GM18507 (cell line): ENCODE measurements at regions not wholly inside any gene's neighbourhood (a gene's known extent, or its start where the extent isn't known, plus 50 kb on each side); places are given as distances from the start of the nearest gene placed in this dataset.
A peak's percentile ranks its signal among the peaks of the same experiment; 100 is the strongest.

Experiments used
- DNase-seq: peaks from one replicate; pipeline ENCODE4 v3.0.0; 2011; ENCODE audit warnings: low read depth; ENCODE audit not compliant: insufficient read length; ENCODE audit errors: extremely low spot score
- FAIRE-seq: peaks from 2 replicates; lab custom pipeline; 2011; peaks lifted over from hg19 to GRCh38; lab: Jason Lieb, UNC

DNA sequence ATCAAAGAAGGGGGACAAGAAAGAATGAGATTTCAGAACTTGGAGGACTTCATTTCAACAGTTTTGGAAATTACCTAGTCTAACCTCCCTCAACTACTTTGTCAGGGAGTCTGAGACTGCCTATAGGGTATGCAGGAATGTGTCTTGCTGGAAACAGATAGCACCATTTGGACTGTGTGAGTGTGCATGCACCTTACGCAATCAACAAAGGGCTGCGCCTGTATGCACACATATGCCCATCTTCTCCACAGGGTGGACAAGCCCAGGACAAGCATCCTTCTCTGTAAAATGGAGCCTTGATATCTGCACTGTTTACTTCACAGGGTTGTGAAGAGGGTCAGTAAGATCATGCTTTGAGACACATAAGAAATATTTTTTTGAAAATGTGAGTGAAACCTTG is 305.7 kb upstream of the ASIC2 start:
- DNase-seq (no peak), FAIRE-seq (no peak)

DNA sequence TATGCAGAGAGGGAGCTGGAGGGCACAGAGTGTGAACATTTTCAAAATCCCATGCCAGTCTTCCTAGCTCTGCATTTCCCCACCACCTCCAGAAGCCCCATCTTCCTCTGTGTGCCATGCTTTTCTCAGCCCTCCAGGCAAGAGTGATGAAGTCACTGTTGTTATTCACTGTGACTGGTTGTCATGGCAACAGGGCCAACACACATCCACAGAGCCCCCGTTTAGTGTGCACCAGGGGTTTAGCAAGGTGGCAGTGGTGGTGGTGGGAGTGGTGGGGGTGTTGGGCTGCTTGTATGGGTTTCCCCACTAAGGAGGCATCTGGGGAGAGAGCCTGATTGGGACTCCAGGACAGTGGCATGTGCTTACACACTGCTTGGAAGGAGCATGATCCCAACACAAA is 309.9 kb upstream of the ASIC2 start:
- no peak for DNase-seq

DNA sequence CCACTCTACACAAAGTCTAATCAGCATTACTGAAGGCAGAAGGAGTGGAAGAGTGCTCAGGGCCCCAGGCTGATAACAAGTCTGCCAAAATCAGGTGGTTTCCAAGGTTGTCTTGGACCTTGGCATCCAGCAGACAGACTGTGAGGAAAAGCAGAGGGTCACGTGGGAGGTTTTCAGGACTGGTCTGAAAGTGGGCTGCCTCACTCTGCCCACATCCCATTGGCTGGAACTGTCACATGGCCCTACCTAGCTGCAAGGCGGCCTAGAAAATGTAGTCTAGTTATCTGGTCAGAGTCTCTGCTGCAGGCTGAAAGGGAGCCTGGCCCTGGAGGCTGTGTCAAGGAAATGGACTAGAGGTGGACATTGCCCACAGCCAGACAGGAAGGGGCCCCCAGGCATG is 310.7 kb upstream of the ASIC2 start:
- no peak for FAIRE-seq

More for the DNA sequence above, 309.9 kb upstream of the ASIC2 start:
- no peak for FAIRE-seq

DNA sequence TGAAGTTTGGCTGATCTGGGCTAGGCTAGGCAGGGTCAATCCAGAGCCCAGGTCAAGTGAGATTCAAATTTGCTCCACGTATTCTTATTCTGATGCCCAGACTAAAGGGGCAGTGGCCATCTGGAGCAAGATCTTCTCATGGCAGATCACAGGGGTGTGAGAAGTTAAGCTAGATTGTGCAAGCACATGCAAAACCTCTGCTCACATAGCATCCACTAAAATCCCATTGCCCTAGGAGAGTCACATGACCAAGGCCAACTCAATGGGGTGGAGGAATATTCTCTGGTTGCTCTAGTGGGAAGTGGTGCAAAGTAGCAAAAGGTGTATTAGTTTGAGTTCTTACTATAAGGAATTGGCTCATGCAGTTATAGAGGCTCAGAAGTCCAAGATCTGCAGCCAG is 318.4 kb upstream of the ASIC2 start:
- FAIRE-seq (no peak), DNase-seq (no peak)

More for the DNA sequence above, 310.7 kb upstream of the ASIC2 start:
- no peak for DNase-seq

DNA sequence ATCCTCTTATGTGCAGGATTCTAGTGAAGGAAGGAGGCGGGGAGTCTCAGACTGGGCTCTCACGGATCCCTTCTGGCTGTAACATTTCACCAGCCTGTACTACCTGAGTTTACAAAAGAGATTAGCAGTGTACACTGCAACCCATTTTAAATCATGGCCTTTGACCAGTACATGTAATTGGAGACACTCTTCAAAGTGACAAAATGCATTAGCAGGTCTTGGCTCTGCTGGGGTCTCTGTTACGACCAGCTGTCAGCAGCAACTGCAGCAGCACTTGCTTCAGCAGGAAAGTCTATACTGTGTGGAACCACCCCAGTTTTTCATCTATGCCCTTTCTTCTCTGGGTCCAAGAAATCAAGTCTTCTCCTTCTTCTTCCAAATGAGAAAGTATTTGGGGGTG is 322.8 kb upstream of the ASIC2 start:
- no peak for FAIRE-seq

DNA sequence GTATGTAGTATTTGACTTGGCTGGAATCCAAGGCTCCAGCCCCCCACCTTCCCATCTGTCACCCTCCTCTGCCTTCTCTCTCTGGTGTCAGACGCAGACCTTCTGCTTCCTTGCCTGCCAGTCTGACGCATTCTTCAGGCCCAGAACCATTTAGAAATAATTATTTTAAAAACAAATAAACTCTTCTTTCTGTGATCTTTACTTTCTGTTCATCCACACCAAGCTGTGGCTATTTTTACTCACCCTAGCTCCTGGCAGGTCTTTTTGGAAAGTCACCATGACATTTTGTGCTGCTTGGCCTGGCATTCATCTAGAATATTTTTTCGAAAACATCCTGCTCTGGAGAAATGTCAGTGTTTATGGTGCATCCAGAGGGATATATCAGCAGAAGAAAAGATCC is 330.7 kb upstream of the ASIC2 start:
- DNase-seq (no peak), FAIRE-seq (no peak)

More for the DNA sequence above, 322.8 kb upstream of the ASIC2 start:
- DNase-seq: no peak

DNA sequence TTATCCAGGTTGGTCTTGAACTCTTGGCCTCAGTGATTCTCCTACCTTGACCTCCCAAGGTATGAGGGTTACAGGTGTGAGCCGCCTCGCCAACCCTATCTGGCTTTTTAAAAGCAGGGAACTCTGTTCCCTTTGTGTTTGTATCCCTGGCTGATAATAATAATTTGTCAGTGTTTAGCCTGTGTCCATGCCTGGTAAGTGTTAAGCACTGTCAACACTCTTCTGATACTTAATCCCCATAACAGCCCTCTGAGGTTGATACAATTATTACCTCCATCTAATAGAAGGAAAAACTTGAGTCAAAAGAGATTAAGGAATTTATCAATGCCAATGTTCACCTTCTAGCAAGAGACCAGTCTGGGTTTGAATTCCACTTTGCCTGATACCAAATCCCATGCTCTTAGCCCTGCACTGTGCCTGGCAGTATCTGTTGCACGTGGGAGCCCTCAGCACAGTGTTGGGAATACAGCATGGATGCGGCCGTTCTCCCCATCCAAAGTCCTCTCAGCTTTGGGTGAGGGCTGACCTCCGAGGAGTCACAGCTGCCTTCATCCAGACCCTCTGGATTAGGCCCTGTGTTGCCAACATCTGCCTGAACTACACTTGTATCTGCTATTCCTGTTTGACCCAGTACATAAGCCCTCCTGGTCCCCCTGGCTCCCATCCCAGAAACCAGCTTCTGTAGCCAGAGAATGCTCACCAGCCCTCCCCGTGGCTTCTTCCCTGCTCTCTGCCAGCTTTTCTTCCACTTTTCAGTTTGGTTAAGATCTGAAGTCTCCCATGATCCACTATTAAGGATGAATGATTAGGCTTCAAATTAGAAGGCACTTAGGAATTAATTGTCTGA is 335.6 kb upstream of the ASIC2 start:
- DNase-seq (no peak), FAIRE-seq (no peak)

DNA sequence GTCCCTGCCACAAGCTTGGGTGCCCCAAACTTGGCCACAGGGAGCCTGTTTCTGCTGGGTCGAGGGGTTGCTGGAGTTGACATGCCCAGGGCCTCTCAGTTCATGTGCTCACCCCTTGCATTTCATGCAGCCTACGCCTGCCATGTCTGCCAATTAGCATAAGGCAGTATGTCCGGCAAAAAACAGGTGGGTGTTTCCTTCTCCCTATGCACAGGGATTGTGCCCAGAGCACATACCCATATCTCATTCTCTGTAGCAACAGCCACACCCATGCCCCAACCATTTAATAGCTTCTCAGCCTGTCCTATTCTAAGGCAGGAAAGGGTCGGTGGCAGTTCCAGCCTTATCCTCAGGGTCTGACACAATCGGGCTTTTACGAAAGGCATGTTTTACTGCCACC is 340.4 kb upstream of the ASIC2 start:
- no peak for FAIRE-seq
- DNase-seq: no peak

DNA sequence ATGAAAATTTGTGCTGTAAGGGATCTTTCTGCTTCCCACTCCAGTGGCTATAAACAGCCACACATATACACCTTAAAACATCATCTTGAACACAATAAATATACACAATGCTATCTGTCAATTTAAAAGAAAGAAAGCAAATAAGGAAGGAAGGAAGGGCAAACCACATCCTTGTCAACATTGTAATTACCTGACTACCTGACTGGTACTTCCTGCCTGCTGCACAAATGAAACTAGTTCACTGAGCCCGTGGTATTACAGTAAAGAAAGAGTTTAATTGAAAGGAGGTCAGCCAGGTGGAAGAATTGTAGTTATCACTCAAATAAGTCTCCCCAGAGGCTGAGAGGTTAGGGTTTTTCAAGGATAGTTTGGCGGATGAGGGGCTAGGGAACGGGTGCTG is 344.4 kb upstream of the ASIC2 start:
- DNase-seq (no peak), FAIRE-seq (no peak)

DNA sequence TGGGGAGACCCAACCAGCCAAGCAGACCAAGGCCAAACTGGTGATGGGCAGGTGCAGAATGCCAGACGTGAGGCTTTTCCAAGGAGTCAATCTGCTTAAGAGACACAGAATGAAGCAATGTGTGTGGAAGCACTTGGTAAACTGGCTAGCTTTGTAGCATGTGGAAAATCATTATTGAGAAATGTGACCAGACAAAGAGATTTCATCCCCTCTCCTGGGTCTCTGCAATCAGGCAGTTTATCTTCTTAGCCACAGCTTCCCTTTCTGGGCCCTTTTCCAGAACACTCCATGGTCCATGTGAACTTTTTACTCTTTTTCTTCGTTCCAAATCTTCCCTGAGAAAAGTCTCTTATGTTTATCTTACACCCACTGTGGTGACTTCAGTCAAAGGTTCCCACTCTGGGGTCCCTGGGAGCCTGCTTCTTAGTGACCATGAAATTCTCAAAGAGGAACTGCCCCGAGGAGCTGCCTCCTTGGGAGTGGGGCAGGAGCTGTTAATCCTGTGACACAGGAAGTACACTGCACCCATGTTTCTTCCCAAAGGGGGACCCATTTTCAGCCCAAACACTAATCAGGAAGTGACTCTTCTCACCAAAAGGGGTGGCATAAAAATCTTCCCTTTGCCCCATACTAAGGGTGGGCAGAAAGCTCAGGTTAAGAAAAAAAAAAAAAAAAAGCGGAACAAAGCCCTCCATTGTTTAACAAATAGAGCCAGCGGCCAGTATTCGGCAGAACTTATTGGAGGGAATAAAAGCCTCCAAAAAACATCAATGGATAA is 346.2 kb upstream of the ASIC2 start:
- DNase-seq (no peak), FAIRE-seq (no peak)

DNA sequence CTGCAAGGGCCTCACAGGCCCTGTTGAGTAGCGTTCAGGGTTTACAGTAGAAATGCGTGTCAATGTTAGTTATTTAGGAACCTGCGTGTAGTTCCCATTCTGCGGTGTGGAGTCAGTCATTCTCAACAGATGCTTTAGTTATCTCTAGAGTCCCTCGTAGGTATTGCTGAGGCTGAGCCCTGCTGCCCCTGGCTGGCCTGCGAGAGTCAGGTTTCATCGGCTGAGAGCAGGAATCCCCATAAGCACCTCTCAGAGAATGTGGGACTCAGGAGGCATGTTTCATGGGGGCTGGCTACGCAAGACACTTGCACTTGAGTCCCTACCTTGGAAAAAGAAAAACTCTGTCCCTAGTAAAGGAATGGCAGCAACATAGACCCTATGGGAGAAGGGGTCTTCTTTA is 347.5 kb upstream of the ASIC2 start:
- DNase-seq (no peak), FAIRE-seq (no peak)

DNA sequence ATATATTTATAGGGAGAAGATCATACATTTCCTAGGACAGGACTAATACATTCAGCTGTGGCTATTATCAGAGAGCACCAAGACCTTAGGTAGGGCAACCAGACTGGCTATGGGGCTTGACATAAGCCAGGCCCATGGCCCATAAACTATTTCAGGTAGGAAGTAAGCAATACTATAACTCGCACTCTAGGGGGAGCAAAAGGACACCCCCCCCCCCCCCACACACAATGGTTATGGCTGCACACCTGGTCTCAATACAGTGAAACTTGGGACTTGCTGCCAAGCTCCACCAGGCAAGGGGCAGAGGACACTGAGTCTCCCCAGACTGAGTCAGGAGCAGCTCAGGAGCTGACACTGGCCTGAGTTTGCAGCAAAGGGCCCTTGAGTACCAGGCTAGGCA is 348.9 kb upstream of the ASIC2 start:
- DNase-seq (no peak), FAIRE-seq (no peak)

DNA sequence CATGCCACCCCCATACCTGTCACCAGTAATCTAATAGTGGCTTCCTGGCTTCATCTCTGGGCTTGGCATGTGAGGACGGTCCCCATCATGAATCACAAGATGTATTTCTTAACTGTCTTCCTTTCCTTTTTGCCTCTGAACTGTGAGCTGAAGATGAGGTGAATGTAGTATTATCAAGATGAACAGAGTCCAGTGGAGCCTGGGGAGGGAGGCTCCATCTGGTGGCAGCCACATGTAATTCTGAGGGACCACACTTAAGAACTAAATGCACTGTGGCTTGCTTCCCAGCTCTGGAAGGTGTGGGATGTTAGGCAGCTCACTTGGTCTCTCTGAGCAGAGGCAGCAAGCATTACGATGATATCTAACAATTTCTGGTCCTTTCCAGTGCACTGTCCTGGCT is 354.9 kb upstream of the ASIC2 start:
- peak; percentile 45 for FAIRE-seq
- no peak for DNase-seq

DNA sequence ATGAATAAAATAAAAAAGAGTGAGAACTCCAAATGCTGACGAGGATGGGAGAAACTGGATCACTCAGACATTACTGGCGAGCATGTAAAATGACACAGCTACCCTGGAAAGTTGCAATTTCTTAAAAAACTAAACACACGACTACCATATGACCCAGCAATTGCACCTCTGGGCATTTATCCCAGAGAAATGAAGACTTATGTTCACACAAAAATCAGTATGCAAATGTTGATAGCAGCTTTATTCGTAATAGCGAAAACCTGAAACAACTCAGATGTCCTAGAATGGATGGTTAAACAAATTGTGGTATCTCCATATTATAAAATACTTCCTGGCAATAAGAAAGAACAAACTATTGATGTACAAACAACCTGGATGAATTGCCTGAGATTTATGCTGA is 357.2 kb upstream of the ASIC2 start:
- FAIRE-seq (no peak), DNase-seq (no peak)

DNA sequence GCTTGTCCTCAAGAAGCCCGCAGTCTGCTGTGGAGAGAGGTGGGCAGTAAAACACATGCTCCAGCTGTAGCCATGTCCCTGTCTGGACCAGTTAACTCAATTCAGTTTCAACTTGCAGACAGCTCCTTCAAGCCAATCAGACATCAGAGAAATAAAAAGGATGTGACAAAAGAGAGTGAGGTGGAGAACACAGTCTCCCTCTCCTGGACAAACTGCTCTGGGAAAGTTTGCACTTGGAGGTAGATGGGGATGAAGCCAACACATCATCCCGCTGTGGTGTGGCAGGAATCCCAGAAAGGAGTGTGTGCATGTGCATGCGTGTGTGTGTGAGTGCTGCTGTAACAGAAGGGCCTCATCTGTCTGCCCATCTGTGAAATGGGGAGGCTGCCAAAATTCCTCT is 358.6 kb upstream of the ASIC2 start:
- DNase-seq (no peak), FAIRE-seq (no peak)

DNA sequence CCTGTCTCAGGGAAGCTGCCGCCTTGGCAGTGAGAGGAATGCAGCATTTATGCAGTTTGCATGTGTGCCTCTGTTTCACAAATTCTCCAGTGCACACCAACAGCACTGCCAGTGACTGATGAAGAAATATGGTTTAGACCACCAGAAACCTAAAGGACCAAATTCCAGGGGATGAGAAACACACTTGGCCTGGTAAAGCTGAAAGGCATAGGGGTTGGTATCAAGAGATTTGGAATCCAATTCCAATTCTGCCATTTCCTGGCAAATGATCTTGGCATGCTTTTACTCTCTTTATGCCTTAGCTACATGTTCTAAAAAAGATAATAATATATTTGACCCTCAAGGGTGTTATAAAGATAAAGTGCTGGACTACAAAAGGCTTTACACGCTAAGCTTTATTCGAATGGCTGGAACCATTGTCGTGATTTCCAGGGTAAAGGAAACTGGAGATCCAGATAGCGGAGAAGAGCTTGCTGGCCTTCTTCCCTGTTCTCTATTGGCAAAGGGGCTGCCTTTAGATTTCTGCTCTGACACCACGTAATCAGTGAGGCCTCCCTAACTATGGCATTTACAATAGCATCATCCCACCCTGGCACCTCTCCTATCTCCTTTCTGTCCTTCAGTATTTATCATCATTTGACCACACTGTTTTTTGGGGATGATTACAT is 359.8 kb upstream of the ASIC2 start:
- DNase-seq (no peak), FAIRE-seq (no peak)

DNA sequence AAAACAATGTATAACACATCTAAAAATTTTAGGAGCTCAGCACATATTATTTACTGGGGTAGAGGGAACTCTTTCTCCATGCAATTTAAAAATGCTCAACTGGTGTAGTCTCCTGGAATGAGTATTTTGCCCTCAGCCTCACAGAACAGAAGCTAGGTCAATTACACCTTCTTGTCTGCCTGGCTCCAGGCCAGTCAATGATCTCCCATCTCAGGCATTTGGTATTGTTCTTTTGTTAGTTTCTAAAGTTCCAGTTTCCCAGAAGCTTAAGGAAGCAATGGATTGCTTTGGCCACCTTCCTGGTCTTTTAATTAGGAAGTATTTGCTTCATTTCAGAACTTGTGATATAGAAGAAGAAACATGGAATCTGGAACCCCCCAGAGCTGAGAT is 360.3 kb upstream of the ASIC2 start:
- DNase-seq (no peak), FAIRE-seq (no peak)

DNA sequence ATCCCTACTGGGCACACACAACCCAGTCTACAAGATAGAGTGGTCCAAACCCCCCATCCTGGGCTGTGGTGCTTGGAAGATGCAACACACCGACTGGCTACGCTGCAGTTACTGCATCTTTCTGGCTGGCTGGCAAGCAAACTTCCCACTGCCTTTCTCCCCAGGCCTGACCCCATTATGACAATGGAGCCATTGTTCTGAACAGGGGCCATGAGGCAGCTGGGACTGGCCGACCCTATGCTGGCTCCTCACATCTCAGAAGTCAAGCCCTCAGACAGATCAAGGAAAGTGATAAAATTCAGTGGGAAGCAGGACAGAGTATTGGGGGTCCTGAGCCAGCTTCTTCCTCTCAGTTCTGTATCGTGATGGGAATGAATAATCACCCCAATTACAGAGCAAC is 364.1 kb upstream of the ASIC2 start:
- FAIRE-seq (no peak), DNase-seq (no peak)

DNA sequence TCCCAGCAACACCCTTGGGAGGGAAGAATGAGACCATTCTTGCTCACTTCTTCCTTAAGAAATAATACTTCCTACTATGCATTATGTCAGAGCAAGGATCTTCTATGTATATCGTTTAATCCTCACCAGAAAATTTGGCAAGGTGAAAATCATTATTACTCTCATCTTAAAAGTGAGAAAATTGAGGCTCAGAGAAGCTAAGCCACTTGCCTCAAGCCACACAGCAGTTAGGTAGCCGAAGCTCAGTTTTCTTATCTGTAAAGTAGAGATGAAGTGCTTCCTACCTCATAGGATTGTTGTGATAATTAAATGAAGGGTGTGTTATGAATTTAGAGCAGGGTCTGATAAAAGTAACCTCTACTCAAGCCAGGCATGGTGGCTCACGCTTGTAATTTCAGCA is 368.9 kb upstream of the ASIC2 start:
- no peak for FAIRE-seq

DNA sequence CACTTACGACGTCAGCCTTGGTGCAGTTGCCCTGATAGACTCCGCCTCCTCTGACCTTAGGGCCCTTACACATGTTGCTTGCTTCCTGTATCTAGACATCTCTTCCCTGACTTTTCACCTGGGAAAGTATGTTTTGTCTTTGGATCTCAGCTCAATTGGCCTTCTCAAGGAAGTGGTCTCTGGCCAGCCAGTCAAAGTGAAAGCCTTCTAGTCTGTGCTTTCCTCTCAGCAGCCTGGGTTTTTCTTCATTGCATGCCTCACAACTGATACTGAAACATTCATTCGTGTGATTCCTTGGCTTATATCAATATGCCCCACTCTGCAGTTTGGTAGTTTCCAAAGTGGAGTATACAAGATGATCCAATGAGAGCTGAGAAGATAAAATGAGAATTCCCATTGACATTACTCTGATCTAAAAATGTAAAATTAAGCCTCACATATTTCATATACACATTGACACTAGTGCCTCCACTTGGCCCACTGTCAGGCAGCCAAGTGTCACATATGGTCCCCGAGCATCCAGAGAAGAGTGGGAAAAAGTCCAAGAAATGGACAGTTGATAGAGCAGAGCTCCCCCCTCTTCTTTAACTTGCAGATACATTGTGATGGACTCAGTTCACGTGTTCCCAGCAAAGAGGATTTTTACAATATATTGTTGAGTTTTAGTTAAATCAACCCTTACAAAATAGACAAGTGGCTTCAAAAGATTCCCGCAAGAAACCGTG is 371.2 kb upstream of the ASIC2 start:
- FAIRE-seq (no peak), DNase-seq (no peak)

More for the DNA sequence above, 368.9 kb upstream of the ASIC2 start:
- DNase-seq: no peak
